ENCODE measurements at regions not wholly inside any gene's neighbourhood (a gene's known extent, or its start where the extent isn't known, plus 50 kb on each side); places are given as distances from the start of the nearest gene placed in this dataset.

GRCh38 chr17:36730095-36730808 lies 128.9 kb downstream of the MRM1 start:
- TF ChIP-seq EZH2 (IDR thresholded peaks at IDR 0.05; ENCODE audit: borderline replicate concordance, low read depth, low read length, severe bottlenecking), result no peak
- TF ChIP-seq CTCF (IDR thresholded peaks at IDR 0.05; ENCODE audit: borderline replicate concordance, extremely low read depth, low read length, poor library complexity, severe bottlenecking), result no peak

Data from DND-41 (cell line).